ENCODE measurements at regions not wholly inside any gene's neighbourhood (a gene's known extent, or its start where the extent isn't known, plus 50 kb on each side); places are given as distances from the start of the nearest gene placed in this dataset.
"Not testable (repeated sequence)": the region's sequence is repeated elsewhere in the genome, so short reads cannot be mapped to it uniquely, and the experiment has no call there.

- H3K36me3 Mint-ChIP-seq (ENCODE audit: low read depth); H3K27ac Mint-ChIP-seq; H3K27me3 Mint-ChIP-seq; H3K9me3 Mint-ChIP-seq; DNase-seq; H3K4me3 Mint-ChIP-seq; POLR2A ChIA-PET; CTCF ChIA-PET; H3K4me1 Mint-ChIP-seq: not testable (repeated sequence)
Measured at GRCh38 chr10:125518397-125518796, 164.6 kb downstream of the TEX36 start.

- Mint-ChIP-seq H3K27me3 (no peaks in the 10 kb centered on the region), H3K4me1 (no peaks in the 10 kb centered on the region), H3K4me3 (no peak overlapping the region), H3K9me3 (no peaks in the 10 kb centered on the region), H3K36me3 (ENCODE audit: low read depth) (no peaks in the 10 kb centered on the region), H3K27ac (no peak overlapping the region)
- ChIA-PET POLR2A (no interaction called here), CTCF (no interaction called here)
- DNase-seq: no peak
Measured at GRCh38 chr10:125515571-125515970, 167.4 kb downstream of the TEX36 start.

GRCh38 chr10:125514206-125515162 is 168.5 kb downstream of the TEX36 start:
- Mint-ChIP-seq H3K36me3 (ENCODE audit: low read depth) (no peaks in the 10 kb centered on the region), H3K9me3 (no peaks in the 10 kb centered on the region), H3K4me3 (no peak overlapping the region), H3K27ac (no peak overlapping the region), H3K4me1 (no peaks in the 10 kb centered on the region), H3K27me3 (no peaks in the 10 kb centered on the region)
- CTCF ChIA-PET: no interaction called here
- POLR2A ChIA-PET: no interaction called here
- no peak for DNase-seq

GRCh38 chr10:125513429-125514182 is 169.4 kb downstream of the TEX36 start:
- H3K9me3 Mint-ChIP-seq: no peaks in the 10 kb centered on the region
- H3K4me3 Mint-ChIP-seq: no peak overlapping the region
- ChIA-PET POLR2A (no interaction called here), CTCF (no interaction called here)
- DNase-seq: no peak
- no peaks in the 10 kb centered on the region for H3K4me1 Mint-ChIP-seq
- H3K27me3 Mint-ChIP-seq: no peaks in the 10 kb centered on the region
- no peaks in the 10 kb centered on the region for H3K36me3 Mint-ChIP-seq (ENCODE audit: low read depth)
- H3K27ac Mint-ChIP-seq: no peak overlapping the region

- H3K27me3 Mint-ChIP-seq: no peaks in the 10 kb centered on the region
- DNase-seq: no peak
- H3K27ac Mint-ChIP-seq: no peak overlapping the region
- H3K9me3 Mint-ChIP-seq: no peaks in the 10 kb centered on the region
- CTCF ChIA-PET: no interaction called here
- no peak overlapping the region for H3K4me3 Mint-ChIP-seq
- no peaks in the 10 kb centered on the region for H3K4me1 Mint-ChIP-seq
- POLR2A ChIA-PET: no interaction called here
- H3K36me3 Mint-ChIP-seq (ENCODE audit: low read depth): no peaks in the 10 kb centered on the region
Measured at GRCh38 chr10:125510998-125511397, 172.0 kb downstream of the TEX36 start.

- DNase-seq: no peak
- H3K36me3 Mint-ChIP-seq (ENCODE audit: low read depth): no peaks in the 10 kb centered on the region
- H3K27ac Mint-ChIP-seq: no peak overlapping the region
- H3K27me3 Mint-ChIP-seq: no peaks in the 10 kb centered on the region
- CTCF ChIA-PET: no interaction called here
- POLR2A ChIA-PET: no interaction called here
- no peaks in the 10 kb centered on the region for H3K9me3 Mint-ChIP-seq
- no peaks in the 10 kb centered on the region for H3K4me1 Mint-ChIP-seq
- H3K4me3 Mint-ChIP-seq: no peak overlapping the region
Measured at GRCh38 chr10:125505648-125506047, 177.3 kb downstream of the TEX36 start.

- DNase-seq: no peak
- Mint-ChIP-seq H3K4me3 (no peak overlapping the region), H3K27me3 (no peaks in the 10 kb centered on the region), H3K36me3 (ENCODE audit: low read depth) (no peaks in the 10 kb centered on the region), H3K27ac (no peak overlapping the region), H3K4me1 (no peaks in the 10 kb centered on the region), H3K9me3 (no peaks in the 10 kb centered on the region)
- ChIA-PET CTCF (no interaction called here), POLR2A (no interaction called here)
Measured at GRCh38 chr10:125502276-125502675, 180.7 kb downstream of the TEX36 start.

- Mint-ChIP-seq H3K36me3 (ENCODE audit: low read depth) (no peaks in the 10 kb centered on the region), H3K9me3 (no peaks in the 10 kb centered on the region), H3K4me3 (no peak overlapping the region), H3K4me1 (no peaks in the 10 kb centered on the region), H3K27ac (no peak overlapping the region), H3K27me3 (no peaks in the 10 kb centered on the region)
- no peak for DNase-seq
- CTCF ChIA-PET: no interaction called here
- POLR2A ChIA-PET: no interaction called here
Measured at GRCh38 chr10:125495386-125495785, 187.6 kb downstream of the TEX36 start.

- no peaks in the 10 kb centered on the region for H3K27me3 Mint-ChIP-seq
- DNase-seq: no peak
Measured at GRCh38 chr10:125494651-125495239, 188.2 kb downstream of the TEX36 start.

GRCh38 chr10:125491381-125491780 is 191.6 kb downstream of the TEX36 start:
- no peaks in the 10 kb centered on the region for H3K27me3 Mint-ChIP-seq
- CTCF ChIA-PET: no interaction called here
- no peak for DNase-seq
- no peaks in the 10 kb centered on the region for H3K4me1 Mint-ChIP-seq
- no peak overlapping the region for H3K4me3 Mint-ChIP-seq
- POLR2A ChIA-PET: no interaction called here
- no peak overlapping the region for H3K27ac Mint-ChIP-seq
- H3K9me3 Mint-ChIP-seq: no peaks in the 10 kb centered on the region
- no peaks in the 10 kb centered on the region for H3K36me3 Mint-ChIP-seq (ENCODE audit: low read depth)

More at GRCh38 chr10:125494651-125495239, 188.2 kb downstream of the TEX36 start:
- Mint-ChIP-seq H3K36me3 (ENCODE audit: low read depth) (no peaks in the 10 kb centered on the region), H3K4me1 (no peaks in the 10 kb centered on the region), H3K9me3 (no peaks in the 10 kb centered on the region), H3K4me3 (no peak overlapping the region), H3K27ac (no peak overlapping the region)
- CTCF ChIA-PET: no interaction called here
- POLR2A ChIA-PET: no interaction called here

GRCh38 chr10:125489731-125490130 is 193.2 kb downstream of the TEX36 start:
- DNase-seq: no peak
- no peak overlapping the region for H3K27ac Mint-ChIP-seq
- H3K4me3 Mint-ChIP-seq: no peak overlapping the region
- ChIA-PET CTCF (no interaction called here), POLR2A (no interaction called here)
- H3K4me1 Mint-ChIP-seq: no peaks in the 10 kb centered on the region
- H3K36me3 Mint-ChIP-seq (ENCODE audit: low read depth): no peaks in the 10 kb centered on the region
- no peaks in the 10 kb centered on the region for H3K27me3 Mint-ChIP-seq
- H3K9me3 Mint-ChIP-seq: no peaks in the 10 kb centered on the region

- no peaks in the 10 kb centered on the region for H3K4me1 Mint-ChIP-seq
- H3K36me3 Mint-ChIP-seq (ENCODE audit: low read depth): no peaks in the 10 kb centered on the region
- POLR2A ChIA-PET: no interaction called here
Measured at GRCh38 chr10:125485665-125486064, 197.3 kb downstream of the TEX36 start.

GRCh38 chr10:125484035-125484732 is 198.8 kb downstream of the TEX36 start:
- Mint-ChIP-seq H3K4me1 (no peaks in the 10 kb centered on the region), H3K27ac (no peak overlapping the region), H3K9me3 (no peaks in the 10 kb centered on the region), H3K36me3 (ENCODE audit: low read depth) (no peaks in the 10 kb centered on the region), H3K27me3 (no peaks in the 10 kb centered on the region), H3K4me3 (no peak overlapping the region)
- ChIA-PET POLR2A (no interaction called here), CTCF (no interaction called here)
- no peak for DNase-seq

More at GRCh38 chr10:125485665-125486064, 197.3 kb downstream of the TEX36 start:
- Mint-ChIP-seq H3K4me3 (no peak overlapping the region), H3K27me3 (no peaks in the 10 kb centered on the region), H3K27ac (no peak overlapping the region), H3K9me3 (no peaks in the 10 kb centered on the region)
- no peak for DNase-seq
- CTCF ChIA-PET: no interaction called here
